ENCODE measurements at regions not wholly inside any gene's neighbourhood (a gene's known extent, or its start where the extent isn't known, plus 50 kb on each side); places are given as distances from the start of the nearest gene placed in this dataset.

- no peak for TF ChIP-seq TAF1 (IDR thresholded peaks at IDR 0.05; ENCODE audit: borderline replicate concordance, insufficient read depth, low read length)
- no peak for TF ChIP-seq SIN3A (IDR thresholded peaks at IDR 0.05; ENCODE audit: borderline replicate concordance, insufficient read depth, low read length)
- TF ChIP-seq FOXP2 (optimal IDR thresholded peaks at IDR 0.05; ENCODE audit: borderline replicate concordance, extremely low read depth, extremely low read length, insufficient read depth): no peak
- TF ChIP-seq REST (IDR thresholded peaks at IDR 0.05; ENCODE audit: insufficient read depth in 1 of 2, low read depth in 2 of 2, low read length in 2 of 2): no peak
These were observed 668.8 kb upstream of the RGMB start for GRCh38 chr5:98104454-98105188.

GRCh38 chr5:98105681-98106080 lies 667.8 kb upstream of the RGMB start:
- TF ChIP-seq SIN3A (IDR thresholded peaks at IDR 0.05; ENCODE audit: borderline replicate concordance, insufficient read depth, low read length) (no peak), POLR2AphosphoS5 (IDR thresholded peaks at IDR 0.05; ENCODE audit: low read depth, low read length) (no peak), FOXP2 (optimal IDR thresholded peaks at IDR 0.05; ENCODE audit: borderline replicate concordance, extremely low read depth, extremely low read length, insufficient read depth) (no peak), TAF1 (IDR thresholded peaks at IDR 0.05; ENCODE audit: borderline replicate concordance, insufficient read depth, low read length) (no peak), REST (IDR thresholded peaks at IDR 0.05; ENCODE audit: insufficient read depth in 1 of 2, low read depth in 2 of 2, low read length in 2 of 2) (no peak)

- no peak for TF ChIP-seq POLR2AphosphoS5 (IDR thresholded peaks at IDR 0.05; ENCODE audit: low read depth, low read length)
- no peak for TF ChIP-seq SIN3A (IDR thresholded peaks at IDR 0.05; ENCODE audit: borderline replicate concordance, insufficient read depth, low read length)
- TF ChIP-seq TAF1 (IDR thresholded peaks at IDR 0.05; ENCODE audit: borderline replicate concordance, insufficient read depth, low read length): no peak
These were observed 667.1 kb upstream of the RGMB start for GRCh38 chr5:98106116-98107031.

DNA sequence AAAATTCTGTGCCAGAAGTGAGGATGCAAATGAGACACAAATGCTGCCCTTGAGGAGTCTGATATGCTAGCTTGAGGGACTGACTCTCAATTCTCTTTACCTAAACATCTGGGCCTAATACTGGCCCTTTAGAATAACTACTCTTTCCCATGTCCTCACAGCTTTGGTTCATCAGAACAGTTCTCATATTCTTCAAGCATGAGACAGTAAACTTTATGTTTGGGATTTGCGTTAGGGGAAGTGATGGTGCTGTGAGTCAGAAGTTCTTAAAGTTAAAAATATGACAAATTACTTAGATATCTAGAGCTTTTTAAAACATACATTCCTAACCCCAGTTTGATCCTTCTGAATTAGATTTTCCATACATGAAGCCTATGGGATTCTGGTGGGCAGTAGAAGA lies 665.0 kb upstream of the RGMB start:
- TF ChIP-seq REST (IDR thresholded peaks at IDR 0.05; ENCODE audit: insufficient read depth in 1 of 2, low read depth in 2 of 2, low read length in 2 of 2) (no peak), POLR2AphosphoS5 (IDR thresholded peaks at IDR 0.05; ENCODE audit: low read depth, low read length) (no peak), FOXP2 (optimal IDR thresholded peaks at IDR 0.05; ENCODE audit: borderline replicate concordance, extremely low read depth, extremely low read length, insufficient read depth) (no peak), TAF1 (IDR thresholded peaks at IDR 0.05; ENCODE audit: borderline replicate concordance, insufficient read depth, low read length) (no peak), SIN3A (IDR thresholded peaks at IDR 0.05; ENCODE audit: borderline replicate concordance, insufficient read depth, low read length) (no peak)

GRCh38 chr5:98109561-98110006 lies 663.9 kb upstream of the RGMB start:
- TF ChIP-seq REST (IDR thresholded peaks at IDR 0.05; ENCODE audit: insufficient read depth in 1 of 2, low read depth in 2 of 2, low read length in 2 of 2) (no peak), TAF1 (IDR thresholded peaks at IDR 0.05; ENCODE audit: borderline replicate concordance, insufficient read depth, low read length) (no peak), FOXP2 (optimal IDR thresholded peaks at IDR 0.05; ENCODE audit: borderline replicate concordance, extremely low read depth, extremely low read length, insufficient read depth) (no peak), SIN3A (IDR thresholded peaks at IDR 0.05; ENCODE audit: borderline replicate concordance, insufficient read depth, low read length) (no peak), POLR2AphosphoS5 (IDR thresholded peaks at IDR 0.05; ENCODE audit: low read depth, low read length) (no peak)
